ENCODE measurements at regions not wholly inside any gene's neighbourhood (a gene's known extent, or its start where the extent isn't known, plus 50 kb on each side); places are given as distances from the start of the nearest gene placed in this dataset.

GRCh38 chr5:101091902-101092301 is 188.8 kb upstream of the ST8SIA4 start:
- TF ChIP-seq CTCF (conservative IDR thresholded peaks at IDR 0.05; ENCODE audit: low read length) (no peak), EZH2phosphoT487 (IDR thresholded peaks at IDR 0.05; ENCODE audit: borderline replicate concordance, low read depth, low read length) (no peak)

Measured in OCI-LY7 (cell line).